Fibroblast of lung (primary cell): ENCODE measurements at regions not wholly inside any gene's neighbourhood (a gene's known extent, or its start where the extent isn't known, plus 50 kb on each side); places are given as distances from the start of the nearest gene placed in this dataset.

Source experiments
- DNase-seq, 2 donors: peaks; one replicate each; pipeline versions ENCODE4 v3.0.0 to v3.0.0-alpha.2; 2010; ENCODE audit warnings: low read depth in 2 of 2
- H2AFZ ChIP-seq: 2 replicates; pipeline ENCODE4 v1.5.1; 2012; ENCODE audit warnings: low read length, control low read depth, inconsistent platforms
- H3K27ac ChIP-seq: 2 replicates; pipeline ENCODE4 v1.5.1; 2011; ENCODE audit warnings: low read length, control low read depth; ENCODE audit not compliant: insufficient read depth
- H3K27me3 ChIP-seq: 2 replicates; pipeline ENCODE4 v1.5.1; 2011; ENCODE audit warnings: mild to moderate bottlenecking, low read length; ENCODE audit not compliant: control insufficient read depth, insufficient read depth
- H3K36me3 ChIP-seq: 2 replicates; pipeline ENCODE4 v1.5.1; 2011; ENCODE audit warnings: low read length; ENCODE audit not compliant: control insufficient read depth, insufficient read depth
- H3K4me1 ChIP-seq: 2 replicates; pipeline ENCODE4 v1.5.1; 2011; ENCODE audit warnings: low read length; ENCODE audit not compliant: control insufficient read depth, insufficient read depth; ENCODE audit errors: extremely low read depth
- H3K4me2 ChIP-seq: 2 replicates; pipeline ENCODE4 v1.5.1; 2011; ENCODE audit warnings: low read length, control low read depth; ENCODE audit not compliant: insufficient read depth; ENCODE audit errors: extremely low read depth
- H3K4me3 ChIP-seq, 4 experiments: fragments of 200-600 bp in 1 of 4; sonication (generic) in 1 of 4; replicated peaks in 1 of 4; 2 replicates each; pipeline ENCODE4 v1.5.1; 2011 to 2016; ENCODE audit warnings: low read length in 4 of 4, low read depth in 3 of 4, mild to moderate bottlenecking in 3 of 4, control low read depth in 2 of 4, inconsistent platforms in 1 of 4, mixed read lengths in 1 of 4; ENCODE audit not compliant: insufficient read depth in 1 of 4; ENCODE audit errors: control extremely low read depth in 1 of 4
- H3K79me2 ChIP-seq: 2 replicates; pipeline ENCODE4 v1.5.1; 2012; ENCODE audit warnings: mild to moderate bottlenecking, low read length, inconsistent platforms; ENCODE audit not compliant: control insufficient read depth, insufficient read depth
- H3K9ac ChIP-seq: 2 replicates; pipeline ENCODE4 v1.5.1; 2011; ENCODE audit warnings: mild to moderate bottlenecking, low read length, control low read depth; ENCODE audit not compliant: insufficient read depth
- H3K9me3 ChIP-seq: 2 replicates; pipeline ENCODE4 v1.5.1; 2012; ENCODE audit warnings: low read depth, low read length; ENCODE audit not compliant: control insufficient read depth, insufficient read depth
- H4K20me1 ChIP-seq: 2 replicates; pipeline ENCODE4 v1.5.1; 2011; ENCODE audit warnings: low read length; ENCODE audit not compliant: control insufficient read depth, insufficient read depth; ENCODE audit errors: extremely low read depth
- EZH2 ChIP-seq: IDR thresholded peaks from 2 replicates; pipeline ENCODE4 v1.5.1; 2012; ENCODE audit warnings: low read length, control low read depth, mild to moderate bottlenecking; ENCODE audit errors: missing control alignments
- TF ChIP-seq, protein P1 (sequence below), 2 donors: IDR thresholded peaks in 1 of 2; conservative IDR thresholded peaks in 1 of 2; 1 replicate in 1 of 2; 2 replicates in 1 of 2; pipeline ENCODE4 v1.5.1; 2011 to 2012; ENCODE audit warnings: low read length in 2 of 2, control low read depth in 1 of 2, inconsistent platforms in 1 of 2, low read depth in 1 of 2, mild to moderate bottlenecking in 1 of 2

DNA sequence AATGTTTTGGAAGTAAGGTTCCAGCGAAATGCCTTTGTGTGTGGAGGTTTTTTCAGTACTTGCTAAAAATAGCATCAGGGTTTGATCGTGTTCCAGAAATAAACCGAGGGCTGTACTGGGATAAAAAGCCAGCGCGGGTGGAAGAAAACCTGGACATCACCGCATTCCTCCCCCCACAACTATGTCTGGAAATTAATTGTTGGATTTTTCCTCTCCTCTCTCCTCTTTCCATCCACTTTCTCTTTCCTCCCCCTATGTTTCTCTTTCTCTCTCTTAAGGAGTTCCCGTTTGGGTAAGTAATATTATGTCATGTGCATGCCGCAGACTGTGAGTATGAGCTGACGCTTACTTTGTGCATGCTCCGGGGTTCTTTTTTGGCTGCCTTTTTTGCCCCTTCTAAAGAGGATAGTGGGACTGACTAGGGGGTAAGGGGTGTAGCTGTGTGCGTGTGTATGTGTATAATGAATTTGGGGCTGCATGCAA is 104.2 kb upstream of the HSD17B12 start:
- no peak overlapping the region for H3K9ac ChIP-seq
- peaks cover 56% of the 10 kb centered on the region for H3K27me3 ChIP-seq
- H3K36me3 ChIP-seq, result no peaks in the 10 kb centered on the region
- peak overlapping the region; percentile 83 for H3K4me2 ChIP-seq
- H4K20me1 ChIP-seq, result no peaks in the 10 kb centered on the region
- no peaks in the 10 kb centered on the region for H3K9me3 ChIP-seq
- DNase-seq, result peak in 1 of 2 donors; percentile 47
- H3K4me3 ChIP-seq, result peak overlapping the region; percentile 11 to 54 (median 24)
- no peak for TF ChIP-seq EZH2
- TF ChIP-seq, protein P1, sequence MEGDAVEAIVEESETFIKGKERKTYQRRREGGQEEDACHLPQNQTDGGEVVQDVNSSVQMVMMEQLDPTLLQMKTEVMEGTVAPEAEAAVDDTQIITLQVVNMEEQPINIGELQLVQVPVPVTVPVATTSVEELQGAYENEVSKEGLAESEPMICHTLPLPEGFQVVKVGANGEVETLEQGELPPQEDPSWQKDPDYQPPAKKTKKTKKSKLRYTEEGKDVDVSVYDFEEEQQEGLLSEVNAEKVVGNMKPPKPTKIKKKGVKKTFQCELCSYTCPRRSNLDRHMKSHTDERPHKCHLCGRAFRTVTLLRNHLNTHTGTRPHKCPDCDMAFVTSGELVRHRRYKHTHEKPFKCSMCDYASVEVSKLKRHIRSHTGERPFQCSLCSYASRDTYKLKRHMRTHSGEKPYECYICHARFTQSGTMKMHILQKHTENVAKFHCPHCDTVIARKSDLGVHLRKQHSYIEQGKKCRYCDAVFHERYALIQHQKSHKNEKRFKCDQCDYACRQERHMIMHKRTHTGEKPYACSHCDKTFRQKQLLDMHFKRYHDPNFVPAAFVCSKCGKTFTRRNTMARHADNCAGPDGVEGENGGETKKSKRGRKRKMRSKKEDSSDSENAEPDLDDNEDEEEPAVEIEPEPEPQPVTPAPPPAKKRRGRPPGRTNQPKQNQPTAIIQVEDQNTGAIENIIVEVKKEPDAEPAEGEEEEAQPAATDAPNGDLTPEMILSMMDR (conservative IDR thresholded peaks at IDR 0.05 in 1 of 2, IDR thresholded peaks at IDR 0.05 in 1 of 2; ENCODE audit: low read depth in 1 of 2, low read length in 2 of 2), result no peak
- no peaks in the 10 kb centered on the region for H3K4me1 ChIP-seq
- H2AFZ ChIP-seq, result no peak overlapping the region
- no peaks in the 10 kb centered on the region for H3K79me2 ChIP-seq
- H3K27ac ChIP-seq, result no peak overlapping the region

DNA sequence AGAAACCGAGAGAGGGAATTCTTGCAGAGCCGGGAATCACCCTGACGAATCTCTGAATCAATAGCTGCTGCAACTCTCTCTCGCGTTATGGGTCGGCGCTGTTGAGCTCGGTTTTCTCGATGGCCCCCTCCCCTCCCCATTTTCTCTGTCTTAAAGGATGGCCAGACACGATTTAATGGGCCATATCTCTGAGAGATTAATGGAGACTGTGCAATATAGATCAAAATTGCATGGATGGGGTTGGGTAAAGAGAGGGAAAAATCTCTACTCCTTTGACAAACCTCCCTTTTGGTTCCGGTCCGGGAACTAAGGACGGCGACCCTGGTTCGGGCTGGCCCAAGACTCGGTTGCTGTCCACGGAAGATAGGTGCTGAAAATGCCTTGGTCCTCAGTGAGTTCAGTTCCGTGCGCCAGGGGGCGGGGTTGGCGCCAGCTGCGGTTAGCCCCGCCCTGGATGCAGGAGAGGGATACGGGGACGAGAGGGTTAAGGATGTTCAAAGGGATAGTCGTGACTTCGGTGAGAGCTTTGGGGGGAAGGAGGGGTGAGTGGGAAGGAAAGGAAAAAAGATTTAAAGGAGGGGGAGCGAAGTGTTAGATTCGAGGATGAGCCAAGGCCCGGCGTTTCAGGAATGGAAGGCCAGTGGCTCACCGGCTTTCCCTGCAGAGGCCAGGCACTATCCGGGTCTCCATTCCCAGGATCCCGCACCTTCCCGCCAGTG is 103.6 kb upstream of the HSD17B12 start:
- peak; percentile 46 to 55 for DNase-seq
- Histone ChIP-seq H3K4me2 (peak overlapping the region; percentile 27), H3K4me1 (no peaks in the 10 kb centered on the region), H3K4me3 (peak overlapping the region in 1 of 4 experiments; percentile 54), H2AFZ (no peak overlapping the region), H3K9ac (no peak overlapping the region), H3K79me2 (no peaks in the 10 kb centered on the region), H3K9me3 (no peaks in the 10 kb centered on the region), H3K27me3 (peaks cover 62% of the 10 kb centered on the region), H3K36me3 (no peaks in the 10 kb centered on the region), H3K27ac (no peak overlapping the region), H4K20me1 (no peaks in the 10 kb centered on the region)
- TF ChIP-seq, protein P1 (conservative IDR thresholded peaks at IDR 0.05 in 1 of 2, IDR thresholded peaks at IDR 0.05 in 1 of 2; ENCODE audit: low read depth in 1 of 2, low read length in 2 of 2), result peak in 1 of 2 donors; percentile 43
- TF ChIP-seq EZH2, result no peak

DNA sequence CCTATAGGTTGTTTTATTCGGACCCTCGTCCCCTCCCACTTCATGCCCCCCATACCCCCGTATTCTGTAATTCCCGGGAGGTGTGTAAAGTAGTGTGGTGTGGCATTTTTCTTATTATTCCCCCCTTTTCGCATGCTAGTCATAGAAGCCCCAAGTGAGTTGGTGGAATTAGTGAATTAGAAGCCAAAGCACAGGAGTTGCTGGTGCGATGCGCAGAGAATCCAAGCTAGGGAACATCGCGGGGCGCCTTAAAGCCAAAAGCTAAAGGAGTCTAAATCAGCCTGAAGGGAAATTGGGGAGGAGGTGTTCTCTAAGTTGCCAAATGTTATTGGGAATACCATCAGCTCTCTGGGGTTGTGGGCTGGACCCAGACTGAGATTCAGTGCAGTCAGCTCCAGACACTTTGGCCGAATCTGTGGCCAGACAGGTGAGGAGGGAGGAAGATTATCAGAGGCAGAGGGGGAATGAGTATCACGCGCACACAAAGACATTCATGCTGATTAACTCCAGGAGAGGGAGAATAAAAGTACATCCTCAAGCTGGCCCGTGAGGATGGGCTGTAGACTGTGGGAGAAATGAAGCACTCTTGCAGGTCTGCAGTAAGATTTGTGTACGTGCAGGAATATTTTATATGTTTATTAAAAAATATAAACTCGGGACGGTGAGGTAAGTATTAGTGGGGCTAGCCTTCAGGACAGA is 102.8 kb upstream of the HSD17B12 start:
- no peak for TF ChIP-seq EZH2
- TF ChIP-seq, protein P1 (conservative IDR thresholded peaks at IDR 0.05 in 1 of 2, IDR thresholded peaks at IDR 0.05 in 1 of 2; ENCODE audit: low read depth in 1 of 2, low read length in 2 of 2), result no peak
- H3K36me3 ChIP-seq, result no peaks in the 10 kb centered on the region
- no peaks in the 10 kb centered on the region for H3K79me2 ChIP-seq
- no peak overlapping the region for H3K9ac ChIP-seq
- H4K20me1 ChIP-seq, result no peaks in the 10 kb centered on the region
- peaks cover 69% of the 10 kb centered on the region for H3K27me3 ChIP-seq
- H3K4me1 ChIP-seq, result no peaks in the 10 kb centered on the region
- H3K9me3 ChIP-seq, result no peaks in the 10 kb centered on the region
- DNase-seq, result no peak
- H3K4me3 ChIP-seq, result no peak overlapping the region
- H2AFZ ChIP-seq, result no peak overlapping the region
- H3K27ac ChIP-seq, result no peak overlapping the region
- no peak overlapping the region for H3K4me2 ChIP-seq
